Right lobe of liver (tissue), 6 donors: ENCODE measurements at regions not wholly inside any gene's neighbourhood (a gene's known extent, or its start where the extent isn't known, plus 50 kb on each side); places are given as distances from the start of the nearest gene placed in this dataset.

Experiments used
- ATAC-seq, 4 donors: fragments of 200-7000 bp; cut with Tn5 transposase; one replicate each; pipeline ENCODE4 v1.9.1; 2020; ENCODE audit warnings: mild to moderate bottlenecking in 4 of 4, moderate library complexity in 4 of 4
- DNase-seq, 3 donors: peaks; one replicate each; pipeline ENCODE4 v3.0.0-alpha.2; 2020
- H3K27ac ChIP-seq, 3 donors: fragments of 200-600 bp; one replicate each; pipeline ENCODE4 v1.8.0; 2022
- H3K27me3 ChIP-seq, 2 donors: fragments of 200-600 bp; one replicate each; pipeline ENCODE4 v1.8.0; 2022
- H3K36me3 ChIP-seq, 4 donors: fragments of 200-600 bp; sonication (generic) in 1 of 4; one replicate each; pipeline versions ENCODE4 v1.5.1 to v1.8.0; 2017 to 2022; ENCODE audit warnings: control low read depth in 1 of 4
- H3K4me1 ChIP-seq, 4 donors: fragments of 200-600 bp; sonication (generic) in 1 of 4; one replicate each; pipeline versions ENCODE4 v1.5.1 to v1.8.0; 2017 to 2022; ENCODE audit warnings: control low read depth in 1 of 4
- H3K4me3 ChIP-seq, 3 donors: fragments of 200-600 bp; one replicate each; pipeline ENCODE4 v1.8.0; 2022
- H3K9me3 ChIP-seq, 4 donors: fragments of 200-600 bp; sonication (generic) in 1 of 4; one replicate each; pipeline versions ENCODE4 v1.5.1 to v1.8.0; 2017 to 2022; ENCODE audit warnings: control low read depth in 1 of 4
- CTCF ChIP-seq, 4 donors: fragments of 200-600 bp in 3 of 4; fragments of 450-650 bp in 1 of 4; IDR thresholded peaks; one replicate each; pipeline versions ENCODE4 v1.5.1 to v1.8.0; 2016 to 2022; ENCODE audit warnings: antibody characterized with exemption in 4 of 4, mild to moderate bottlenecking in 2 of 4
- POLR2A ChIP-seq: fragments of 450-650 bp; IDR thresholded peaks from one replicate; pipeline ENCODE4 v1.6.1; 2017; ENCODE audit warnings: antibody characterized with exemption, mild to moderate bottlenecking
- WGBS: methylation state at CpG from one replicate; pipeline ENCODE4 v1.1.6; 2018; ENCODE audit warnings: low coverage, low lambda C conversion rate; ENCODE audit not compliant: insufficient coverage; ENCODE audit errors: missing lambda C conversion rate; 5-methylcytosine and 5-hydroxymethylcytosine counted together
- intact Hi-C, 2 donors: fragments of 100-400 bp; cut with DNase I; formaldehyde crosslinking; loops; one replicate each; pipeline versions ENCODE4 v1.11.2 to v1.14.1; 2022
- donor health status: DM: no; HTN: yes; CAD: no.
- donor health status: DM: no; HTN: no; CAD: no.
- donor health status: DM: no; HTN: no; CAD: no.
- donor health status: DM: no; HTN: yes; CAD: no.
- donor health status: DM: no; HTN: yes; CAD: no.

DNA sequence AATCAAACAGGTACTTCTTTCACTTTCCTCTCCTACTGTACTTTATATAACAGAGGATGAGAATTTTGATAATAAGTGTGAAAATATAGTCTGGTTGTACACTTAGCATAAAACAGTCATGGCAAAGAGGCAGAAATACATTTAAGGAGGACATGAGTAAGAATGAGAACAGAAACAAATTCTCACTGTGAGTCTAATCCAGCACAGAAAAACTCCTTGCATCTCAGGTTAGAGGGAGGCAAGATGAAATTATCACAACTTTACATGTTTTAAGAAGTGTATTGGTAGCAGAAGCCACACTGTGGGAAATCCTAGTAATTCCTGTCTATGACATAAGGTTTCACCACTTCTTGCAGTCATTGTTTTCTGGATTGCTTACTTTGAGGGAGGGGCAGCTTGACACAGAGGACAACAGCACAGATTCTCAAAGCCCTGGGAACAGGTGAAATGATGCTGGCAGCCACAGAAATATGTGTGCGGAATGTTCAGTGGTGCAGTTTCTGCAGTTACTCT lies 733.6 kb upstream of the GBE1 start:
- ATAC-seq (no peak), DNase-seq (no peak)
- Histone ChIP-seq H3K9me3 (no peaks in the 10 kb centered on the region), H3K27me3 (no peaks in the 10 kb centered on the region), H3K36me3 (no peaks in the 10 kb centered on the region), H3K4me3 (no peak overlapping the region), H3K4me1 (no peaks in the 10 kb centered on the region), H3K27ac (no peak overlapping the region)
- intact Hi-C loops, result no loop called here
- TF ChIP-seq CTCF (IDR thresholded peaks at IDR 0.05) (no peak), POLR2A (no peak)
- WGBS, result 69% methylated on average over 1 of the region's 1 CpG

GRCh38 chr3:82493858-82494257 lies 732.4 kb upstream of the GBE1 start:
- H3K27me3 ChIP-seq, result no peaks in the 10 kb centered on the region
- no peaks in the 10 kb centered on the region for H3K4me1 ChIP-seq
- no peaks in the 10 kb centered on the region for H3K36me3 ChIP-seq
- TF ChIP-seq CTCF (IDR thresholded peaks at IDR 0.05), result no peak
- TF ChIP-seq POLR2A, result no peak
- H3K9me3 ChIP-seq, result no peaks in the 10 kb centered on the region
- no peak for ATAC-seq
- 79% methylated on average over 2 of the region's 2 CpGs for WGBS
- intact Hi-C loops, result no loop called here
- H3K27ac ChIP-seq, result no peak overlapping the region
- DNase-seq, result no peak
- H3K4me3 ChIP-seq, result no peak overlapping the region

DNA sequence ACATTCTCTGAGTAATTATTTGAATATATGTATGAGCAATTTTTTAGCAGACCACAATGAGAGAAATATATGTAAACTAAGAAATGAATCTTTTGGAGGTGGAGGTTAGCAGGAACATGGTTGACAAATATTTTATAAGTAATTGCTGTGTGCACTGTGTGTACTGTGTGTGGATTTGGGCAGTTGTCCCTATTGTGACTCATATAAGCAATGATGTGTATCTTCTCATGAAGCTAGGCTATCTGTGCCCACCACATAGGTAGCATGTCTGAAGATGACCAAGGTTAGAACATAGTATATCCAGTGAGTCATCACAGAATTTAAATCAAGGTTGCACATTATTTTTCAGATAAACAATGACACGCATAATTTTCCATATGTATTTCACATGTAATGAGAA lies 713.9 kb upstream of the GBE1 start:
- H3K4me1 ChIP-seq, result no peaks in the 10 kb centered on the region
- H3K4me3 ChIP-seq, result no peak overlapping the region
- DNase-seq (no peak), ATAC-seq (no peak)
- no peaks in the 10 kb centered on the region for H3K9me3 ChIP-seq
- H3K27me3 ChIP-seq, result no peaks in the 10 kb centered on the region
- TF ChIP-seq CTCF (IDR thresholded peaks at IDR 0.05), result no peak
- TF ChIP-seq POLR2A, result no peak
- intact Hi-C loops, result no loop called here
- no peaks in the 10 kb centered on the region for H3K36me3 ChIP-seq
- no peak overlapping the region for H3K27ac ChIP-seq
- 90% methylated on average over 1 of the region's 1 CpG for WGBS

GRCh38 chr3:82474711-82475110 lies 713.3 kb upstream of the GBE1 start:
- H3K4me1 ChIP-seq, result no peaks in the 10 kb centered on the region
- intact Hi-C loops, result no loop called here
- ATAC-seq, result no peak
- H3K9me3 ChIP-seq, result no peaks in the 10 kb centered on the region
- no peaks in the 10 kb centered on the region for H3K27me3 ChIP-seq
- H3K4me3 ChIP-seq, result no peak overlapping the region
- H3K36me3 ChIP-seq, result no peaks in the 10 kb centered on the region
- DNase-seq, result no peak
- TF ChIP-seq POLR2A, result no peak
- no peak for TF ChIP-seq CTCF (IDR thresholded peaks at IDR 0.05)
- H3K27ac ChIP-seq, result no peak overlapping the region

DNA sequence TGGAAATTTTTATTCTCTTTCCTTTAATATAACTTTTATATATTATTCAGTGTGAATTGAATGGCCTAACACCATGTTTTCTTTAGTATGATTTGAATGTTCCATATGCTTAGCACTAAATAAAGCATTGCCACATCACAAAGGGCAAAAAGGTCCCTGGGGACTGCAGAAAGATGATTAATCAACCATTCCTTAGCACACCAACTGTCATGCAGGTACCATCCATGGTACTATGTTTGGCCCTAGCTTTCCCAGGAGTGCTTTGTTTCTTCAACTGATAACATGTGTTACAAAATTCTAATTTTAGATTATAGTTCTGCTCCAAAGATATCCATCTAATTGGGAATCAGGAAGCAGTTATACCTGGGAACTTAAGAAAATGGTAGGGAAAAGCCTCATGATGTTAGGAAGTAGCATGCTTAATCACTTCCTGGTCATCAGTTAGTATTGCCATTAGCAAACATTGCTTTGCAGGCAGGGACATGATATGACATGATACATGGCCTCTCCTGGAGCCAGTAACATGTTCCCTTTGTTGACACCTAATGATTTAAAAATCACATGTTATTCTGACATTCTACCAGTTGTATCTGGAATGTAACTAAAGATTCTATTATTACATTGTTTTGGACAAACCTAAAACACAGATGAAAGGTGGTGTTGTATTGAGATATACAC lies 712.6 kb upstream of the GBE1 start:
- TF ChIP-seq CTCF (IDR thresholded peaks at IDR 0.05), result no peak
- no peak for TF ChIP-seq POLR2A
- Histone ChIP-seq H3K36me3 (no peaks in the 10 kb centered on the region), H3K4me1 (no peaks in the 10 kb centered on the region), H3K27me3 (no peaks in the 10 kb centered on the region), H3K9me3 (no peaks in the 10 kb centered on the region), H3K27ac (no peak overlapping the region), H3K4me3 (no peak overlapping the region)
- ATAC-seq (no peak), DNase-seq (no peak)
- intact Hi-C loops, result no loop called here
